ENCODE measurements at regions not wholly inside any gene's neighbourhood (a gene's known extent, or its start where the extent isn't known, plus 50 kb on each side); places are given as distances from the start of the nearest gene placed in this dataset.

- Histone ChIP-seq H3K4me1 (no peaks in the 10 kb centered on the region), H3K27ac (no peak overlapping the region), H3K9me3 (no peaks in the 10 kb centered on the region), H3K4me3 (no peak overlapping the region), H3K4me2 (no peak overlapping the region)
- ATAC-seq, result no peak
- WGBS (ENCODE audit: missing lambda C conversion rate), result 42% methylated on average over 7 of the region's 7 CpGs
- CTCF ChIA-PET, result no interaction called here
- FAIRE-seq, result no peak
- POLR2A ChIA-PET, result no interaction called here
- TF ChIP-seq HEYL (CRISPR knock-in tag; IDR thresholded peaks at IDR 0.05), result no peak
- no peak for TF ChIP-seq MAX (IDR thresholded peaks at IDR 0.05)
- no peak for TF ChIP-seq NFE2L2 (conservative IDR thresholded peaks at IDR 0.05; ENCODE audit: low read length)
- no peak for TF ChIP-seq ESRRA (IDR thresholded peaks at IDR 0.05; ENCODE audit: borderline replicate concordance, low read length)
- TF ChIP-seq EP300 (IDR thresholded peaks at IDR 0.05), result no peak
- no peak for TF ChIP-seq EHF (CRISPR knock-in tag; IDR thresholded peaks at IDR 0.05)
- no peak for TF ChIP-seq MAFK (IDR thresholded peaks at IDR 0.05; ENCODE audit: partially characterized antibody)
- TF ChIP-seq POLR2AphosphoS2 (conservative IDR thresholded peaks at IDR 0.05; ENCODE audit: low read length), result no peak
- no peak for TF ChIP-seq SREBF2 (IDR thresholded peaks at IDR 0.05)
- no peak for TF ChIP-seq ZSCAN20 (CRISPR knock-in tag; IDR thresholded peaks at IDR 0.05)
- TF ChIP-seq EHMT2 (IDR thresholded peaks at IDR 0.05; ENCODE audit: low read depth), result no peak
- TF ChIP-seq ELK1 (IDR thresholded peaks at IDR 0.05; ENCODE audit: low read depth, low read length), result no peak
- no peak for TF ChIP-seq BCL3 (IDR thresholded peaks at IDR 0.05)
- TF ChIP-seq GATA3 (IDR thresholded peaks at IDR 0.05; ENCODE audit: borderline replicate concordance), result no peak
- TF ChIP-seq REST (IDR thresholded peaks at IDR 0.05), result no peak
- DNase-seq (ENCODE audit: low read depth in 1 of 2, low spot score in 1 of 2), result no peak
Measured at GRCh38 chr4:155540698-155541097, 126.0 kb upstream of the GUCY1A1 start.

GRCh38 chr4:155539746-155540145 lies 126.9 kb upstream of the GUCY1A1 start:
- no peak overlapping the region for H3K4me2 ChIP-seq
- WGBS (ENCODE audit: missing lambda C conversion rate), result 5% methylated on average over 3 of the region's 3 CpGs
- POLR2A ChIA-PET, result no interaction called here
- CTCF ChIA-PET, result no interaction called here
- no peaks in the 10 kb centered on the region for H3K4me1 ChIP-seq
- DNase-seq (ENCODE audit: low read depth in 1 of 2, low spot score in 1 of 2) (no peak), FAIRE-seq (no peak), ATAC-seq (no peak)
- H3K27ac ChIP-seq, result no peak overlapping the region
- no peak for TF ChIP-seq REST (IDR thresholded peaks at IDR 0.05)
- no peak for TF ChIP-seq BHLHE40 (IDR thresholded peaks at IDR 0.05; ENCODE audit: low read depth, low read length)
- no peak for TF ChIP-seq FOSL2 (IDR thresholded peaks at IDR 0.05)
- no peak for TF ChIP-seq FOSL2 (CRISPR knock-in tag; IDR thresholded peaks at IDR 0.05)
- TF ChIP-seq PBX3 (IDR thresholded peaks at IDR 0.05), result no peak
- no peaks in the 10 kb centered on the region for H3K9me3 ChIP-seq
- H3K4me3 ChIP-seq, result no peak overlapping the region

Measured in A549 (cell line).